SK-N-SH (cell line): ENCODE measurements at regions not wholly inside any gene's neighbourhood (a gene's known extent, or its start where the extent isn't known, plus 50 kb on each side); places are given as distances from the start of the nearest gene placed in this dataset.

ENCODE experiments used
- CTCF ChIA-PET: fragments of 300-600, 350-600 bp; formaldehyde crosslinking; extraction: SDS; loops from one replicate; lab custom pipeline; 2021; lab: Yijun Ruan, JAX
- POLR2A ChIA-PET: fragments of 350-600 bp; sonication (Branson Sonifier 250); formaldehyde crosslinking; extraction: SDS; loops from one replicate; lab custom pipeline; 2020; ENCODE audit warnings: antibody characterized with exemption, inconsistent platforms; lab: Yijun Ruan, JAX
- DNase-seq: peaks from one replicate; pipeline ENCODE4 v3.0.0; 2012
- H2AFZ ChIP-seq: fragments of 200-600 bp; sonication (generic); 2 replicates; pipeline ENCODE4 v1.8.1; 2016; ENCODE audit warnings: antibody characterized with exemption, mild to moderate bottlenecking, low read depth
- H3F3A ChIP-seq: fragments of 200-600 bp; sonication (generic); replicated peaks from 2 replicates; pipeline ENCODE3; 2016; ENCODE audit warnings: antibody characterized with exemption, mild to moderate bottlenecking; ENCODE audit not compliant: insufficient read depth
- H3K27ac ChIP-seq, 2 experiments: fragments of 200-500 bp in 1 of 2; fragments of 200-600 bp in 1 of 2; sonication (Bioruptor generic) in 1 of 2; sonication (generic), shearing (Covaris generic) in 1 of 2; 2 replicates each; pipeline versions ENCODE4 v1.5.1 to v1.6.1; 2014 to 2016; ENCODE audit warnings: low read depth in 2 of 2, inconsistent platforms in 1 of 2, low read length in 1 of 2, mild to moderate bottlenecking in 1 of 2, mixed read lengths in 1 of 2
- H3K27me3 ChIP-seq: fragments of 200-600 bp; sonication (generic), shearing (Covaris generic); 2 replicates; pipeline ENCODE4 v1.6.1; 2016; ENCODE audit warnings: mixed run types; ENCODE audit not compliant: insufficient read depth
- H3K36me3 ChIP-seq, 2 experiments: fragments of 200-500 bp in 1 of 2; fragments of 200-600 bp in 1 of 2; sonication (Bioruptor generic) in 1 of 2; sonication (generic) in 1 of 2; replicated peaks in 1 of 2; 2 replicates each; pipeline versions ENCODE3 to v1.5.1; 2014 to 2016; ENCODE audit warnings: low read length in 1 of 2, mild to moderate bottlenecking in 1 of 2; ENCODE audit not compliant: insufficient read depth in 2 of 2, control insufficient read depth in 1 of 2
- H3K4me1 ChIP-seq, 2 experiments: fragments of 200-500 bp in 1 of 2; fragments of 200-600 bp in 1 of 2; sonication (Bioruptor generic) in 1 of 2; sonication (generic), shearing (Covaris generic) in 1 of 2; 2 replicates each; pipeline versions ENCODE4 v1.5.1 to v1.6.1; 2014 to 2016; ENCODE audit warnings: low read depth in 1 of 2, low read length in 1 of 2, mixed run types in 1 of 2; ENCODE audit not compliant: insufficient read depth in 2 of 2, control insufficient read depth in 1 of 2
- H3K4me2 ChIP-seq: fragments of 200-600 bp; sonication (generic), shearing (Covaris generic); 2 replicates; pipeline ENCODE4 v1.6.1; 2017; ENCODE audit warnings: mixed run types
- H3K4me3 ChIP-seq, 2 experiments: fragments of 200-500 bp in 1 of 2; fragments of 200-600 bp in 1 of 2; sonication (Bioruptor generic) in 1 of 2; sonication (generic), shearing (Covaris generic) in 1 of 2; 2 replicates each; pipeline versions ENCODE4 v1.5.1 to v1.8.1; 2014 to 2016; ENCODE audit warnings: low read depth in 2 of 2, inconsistent platforms in 1 of 2, low read length in 1 of 2, mild to moderate bottlenecking in 1 of 2, mixed read lengths in 1 of 2, moderate library complexity in 1 of 2
- H3K79me2 ChIP-seq: fragments of 200-600 bp; sonication (generic); 2 replicates; pipeline ENCODE4 v1.8.1; 2017; ENCODE audit warnings: mild to moderate bottlenecking; ENCODE audit not compliant: insufficient read depth
- H3K9ac ChIP-seq: fragments of 200-600 bp; sonication (generic); 2 replicates; pipeline ENCODE4 v1.6.1; 2017; ENCODE audit warnings: mixed run types
- H3K9me2 ChIP-seq: fragments of 200-600 bp; sonication (generic); 2 replicates; pipeline ENCODE4 v1.6.1; 2017; ENCODE audit warnings: mixed run types
- H3K9me3 ChIP-seq: fragments of 200-600 bp; sonication (generic); 2 replicates; pipeline ENCODE4 v1.6.1; 2017; ENCODE audit warnings: mixed run types, mild to moderate bottlenecking, moderate library complexity
- H4K20me1 ChIP-seq: fragments of 200-600 bp; sonication (generic); 2 replicates; pipeline ENCODE4 v1.6.1; 2017; ENCODE audit warnings: mild to moderate bottlenecking, mixed run types; ENCODE audit not compliant: insufficient read depth
- CTCF ChIP-seq: fragments of 200-600 bp; sonication (generic); IDR thresholded peaks from 2 replicates; pipeline ENCODE4 v1.6.1; 2017; ENCODE audit warnings: antibody characterized with exemption, mild to moderate bottlenecking, moderate library complexity
- EP300 ChIP-seq, 2 experiments: IDR thresholded peaks; 2 replicates each; pipeline versions ENCODE4 v1.4.0 to v1.6.1; 2012; ENCODE audit warnings: borderline replicate concordance in 1 of 2, low read depth in 1 of 2, low read length in 1 of 2
- FOSL2 ChIP-seq: IDR thresholded peaks from 2 replicates; pipeline ENCODE4 v1.4.0; 2012; ENCODE audit warnings: low read depth, mild to moderate bottlenecking, moderate library complexity, borderline replicate concordance
- GABPA ChIP-seq: IDR thresholded peaks from 2 replicates; pipeline ENCODE4 v1.4.0; 2012; ENCODE audit warnings: low read depth, mild to moderate bottlenecking
- MAX ChIP-seq: IDR thresholded peaks from 2 replicates; pipeline ENCODE4 v1.4.0; 2012; ENCODE audit warnings: low read depth
- NFIC ChIP-seq: IDR thresholded peaks from 2 replicates; pipeline ENCODE4 v1.4.0; 2012; ENCODE audit warnings: borderline replicate concordance
- NRF1 ChIP-seq: IDR thresholded peaks from 2 replicates; pipeline ENCODE4 v1.6.1; 2012; ENCODE audit warnings: low read depth, mild to moderate bottlenecking, low read length
- REST ChIP-seq: IDR thresholded peaks from 2 replicates; pipeline ENCODE4 v1.6.1; 2012; ENCODE audit warnings: mild to moderate bottlenecking, low read depth, low read length, moderate library complexity
- SIN3A ChIP-seq: IDR thresholded peaks from 2 replicates; pipeline ENCODE4 v1.6.1; 2012; ENCODE audit warnings: low read depth, mild to moderate bottlenecking, low read length, moderate library complexity, borderline replicate concordance
- TAF1 ChIP-seq: IDR thresholded peaks from 2 replicates; pipeline ENCODE4 v1.6.1; 2012; ENCODE audit warnings: low read depth, mild to moderate bottlenecking, low read length, moderate library complexity, borderline replicate concordance
- TEAD4 ChIP-seq: IDR thresholded peaks from 2 replicates; pipeline ENCODE4 v1.4.0; 2012; ENCODE audit warnings: mild to moderate bottlenecking, borderline replicate concordance; ENCODE audit not compliant: insufficient read depth
- USF2 ChIP-seq: fragments of 150-350 bp; IDR thresholded peaks from 2 replicates; pipeline ENCODE4 v1.6.1; 2017; ENCODE audit warnings: antibody characterized with exemption, low read length, low read depth, borderline replicate concordance
- ZBTB33 ChIP-seq: IDR thresholded peaks from 2 replicates; pipeline ENCODE4 v1.4.0; 2012; ENCODE audit warnings: low read depth, borderline replicate concordance
- WGBS: methylation state at CpG from one replicate; pipeline ENCODE4 v1.1.6; 2017; ENCODE audit warnings: low lambda C conversion rate; 5-methylcytosine and 5-hydroxymethylcytosine counted together

- Histone ChIP-seq H3K4me1 (no peaks in the 10 kb centered on the region), H3K9ac (no peak overlapping the region), H3K9me2 (no peaks in the 10 kb centered on the region), H3K4me2 (no peak overlapping the region), H3K36me3 (no peaks in the 10 kb centered on the region), H3K27me3 (peaks cover 34% of the 10 kb centered on the region), H3K9me3 (no peaks in the 10 kb centered on the region), H3K79me2 (no peaks in the 10 kb centered on the region), H3F3A (no peaks in the 10 kb centered on the region), H4K20me1 (no peaks in the 10 kb centered on the region), H3K27ac (no peak overlapping the region), H2AFZ (no peak overlapping the region), H3K4me3 (no peak overlapping the region)
- POLR2A ChIA-PET: no interaction called here
- TF ChIP-seq USF2 (no peak), GABPA (no peak), NFIC (no peak), SIN3A (no peak), TEAD4 (no peak), TAF1 (no peak), MAX (no peak), ZBTB33 (no peak), REST (no peak), NRF1 (no peak), FOSL2 (no peak), CTCF (no peak), EP300 (IDR thresholded peaks at IDR 0.05; ENCODE audit: borderline replicate concordance in 1 of 2, low read depth in 1 of 2, low read length in 1 of 2) (no peak)
- CTCF ChIA-PET: interaction anchor here (1.4 kb wide), 1 partner anchor 26 kb away, joined by 3 read pairs; no protein-coding TSS in a partner anchor
- no peak for DNase-seq
- 8% methylated on average over 3 of the region's 3 CpGs for WGBS
Measured at GRCh38 chr18:73869182-73869581, 278.5 kb downstream of the FBXO15 start.
